KMS-11 (cell line): ENCODE measurements at regions not wholly inside any gene's neighbourhood (a gene's known extent, or its start where the extent isn't known, plus 50 kb on each side); places are given as distances from the start of the nearest gene placed in this dataset.

Experiments used
- H2AFZ ChIP-seq: fragments of 200-600 bp; sonication (generic); 2 replicates; pipeline ENCODE4 v1.6.1; 2016; ENCODE audit warnings: antibody characterized with exemption, mixed run types, low read depth
- H3K27ac ChIP-seq: fragments of 200-600 bp; sonication (generic); 2 replicates; pipeline ENCODE4 v1.6.1; 2016; ENCODE audit warnings: mild to moderate bottlenecking, mixed run types
- H3K27me3 ChIP-seq: fragments of 200-600 bp; sonication (generic); 2 replicates; pipeline ENCODE4 v1.6.1; 2017; ENCODE audit warnings: mild to moderate bottlenecking, low read depth, mixed run types, moderate library complexity; ENCODE audit not compliant: insufficient read depth
- H3K36me3 ChIP-seq: fragments of 200-600 bp; sonication (generic); 2 replicates; pipeline ENCODE4 v1.6.1; 2017; ENCODE audit warnings: mild to moderate bottlenecking, mixed run types; ENCODE audit not compliant: insufficient read depth
- H3K4me1 ChIP-seq: fragments of 200-600 bp; sonication (generic); 2 replicates; pipeline ENCODE4 v1.6.1; 2016; ENCODE audit warnings: mild to moderate bottlenecking, low read depth, mixed run types; ENCODE audit not compliant: poor library complexity, severe bottlenecking
- H3K4me2 ChIP-seq: fragments of 200-600 bp; sonication (generic); 2 replicates; pipeline ENCODE4 v1.7.0; 2016; ENCODE audit warnings: mild to moderate bottlenecking, mixed run types
- H3K4me3 ChIP-seq: fragments of 200-600 bp; sonication (generic); IDR thresholded peaks from 2 replicates; pipeline ENCODE4 v1.6.1; 2017; ENCODE audit warnings: low read depth, low read length, mixed read lengths; ENCODE audit not compliant: insufficient read depth
- H3K79me2 ChIP-seq: fragments of 200-600 bp; sonication (generic); 2 replicates; pipeline ENCODE4 v1.6.1; 2016; ENCODE audit warnings: low read depth, mixed run types; ENCODE audit not compliant: insufficient read depth
- H3K9ac ChIP-seq: fragments of 200-600 bp; sonication (generic); 2 replicates; pipeline ENCODE4 v1.6.1; 2016; ENCODE audit warnings: mild to moderate bottlenecking, mixed run types
- H4K20me1 ChIP-seq: fragments of 200-600 bp; sonication (generic); 2 replicates; pipeline ENCODE4 v1.6.1; 2016; ENCODE audit warnings: mild to moderate bottlenecking, mixed run types; ENCODE audit not compliant: insufficient read depth
- TF ChIP-seq, protein P1 (sequence below): fragments of 200-600 bp; sonication (generic); conservative IDR thresholded peaks from 2 replicates; pipeline ENCODE4 v1.6.1; 2017; ENCODE audit warnings: low read depth, mild to moderate bottlenecking, antibody characterized with exemption, low read length, moderate library complexity, mixed read lengths

DNA sequence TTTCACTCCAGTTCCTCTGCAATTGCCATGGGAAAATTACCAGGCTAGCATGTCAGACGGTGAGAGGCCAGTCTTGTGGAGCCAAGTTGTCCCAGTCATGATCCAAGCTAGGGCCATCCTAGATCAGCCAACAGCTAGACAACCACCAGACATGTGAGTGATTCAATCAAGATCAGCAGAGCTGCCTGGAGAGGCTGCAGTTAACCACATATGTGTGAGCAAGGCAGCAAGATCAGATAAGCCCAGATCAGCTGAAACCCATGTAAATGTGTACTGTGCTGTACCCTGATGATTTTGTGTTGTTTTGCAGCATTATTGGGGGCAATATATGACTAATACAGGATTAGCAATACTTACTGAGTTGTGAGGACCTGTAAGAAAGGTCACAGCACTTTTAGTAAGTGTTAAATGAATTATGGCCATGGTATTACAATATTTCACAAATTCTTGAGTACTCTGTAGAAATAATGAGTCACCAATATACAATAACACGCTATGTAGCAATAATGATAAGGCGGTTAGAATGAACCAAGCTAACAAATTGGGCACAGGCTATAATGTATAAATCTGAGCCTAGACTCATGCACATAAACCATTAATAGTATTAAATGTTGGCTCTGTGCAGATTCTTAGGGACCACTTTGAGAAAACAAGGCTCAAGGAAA lies 91.4 kb downstream of the SUDS3 start:
- Histone ChIP-seq H4K20me1 (no peaks in the 10 kb centered on the region), H3K9ac (no peak overlapping the region), H3K4me3 (no peak overlapping the region), H3K27me3 (no peaks in the 10 kb centered on the region), H3K36me3 (no peaks in the 10 kb centered on the region), H3K4me2 (no peak overlapping the region), H2AFZ (no peak overlapping the region), H3K4me1 (no peaks in the 10 kb centered on the region), H3K79me2 (no peaks in the 10 kb centered on the region), H3K27ac (no peak overlapping the region)
- TF ChIP-seq, protein P1, sequence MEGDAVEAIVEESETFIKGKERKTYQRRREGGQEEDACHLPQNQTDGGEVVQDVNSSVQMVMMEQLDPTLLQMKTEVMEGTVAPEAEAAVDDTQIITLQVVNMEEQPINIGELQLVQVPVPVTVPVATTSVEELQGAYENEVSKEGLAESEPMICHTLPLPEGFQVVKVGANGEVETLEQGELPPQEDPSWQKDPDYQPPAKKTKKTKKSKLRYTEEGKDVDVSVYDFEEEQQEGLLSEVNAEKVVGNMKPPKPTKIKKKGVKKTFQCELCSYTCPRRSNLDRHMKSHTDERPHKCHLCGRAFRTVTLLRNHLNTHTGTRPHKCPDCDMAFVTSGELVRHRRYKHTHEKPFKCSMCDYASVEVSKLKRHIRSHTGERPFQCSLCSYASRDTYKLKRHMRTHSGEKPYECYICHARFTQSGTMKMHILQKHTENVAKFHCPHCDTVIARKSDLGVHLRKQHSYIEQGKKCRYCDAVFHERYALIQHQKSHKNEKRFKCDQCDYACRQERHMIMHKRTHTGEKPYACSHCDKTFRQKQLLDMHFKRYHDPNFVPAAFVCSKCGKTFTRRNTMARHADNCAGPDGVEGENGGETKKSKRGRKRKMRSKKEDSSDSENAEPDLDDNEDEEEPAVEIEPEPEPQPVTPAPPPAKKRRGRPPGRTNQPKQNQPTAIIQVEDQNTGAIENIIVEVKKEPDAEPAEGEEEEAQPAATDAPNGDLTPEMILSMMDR = no peak

DNA sequence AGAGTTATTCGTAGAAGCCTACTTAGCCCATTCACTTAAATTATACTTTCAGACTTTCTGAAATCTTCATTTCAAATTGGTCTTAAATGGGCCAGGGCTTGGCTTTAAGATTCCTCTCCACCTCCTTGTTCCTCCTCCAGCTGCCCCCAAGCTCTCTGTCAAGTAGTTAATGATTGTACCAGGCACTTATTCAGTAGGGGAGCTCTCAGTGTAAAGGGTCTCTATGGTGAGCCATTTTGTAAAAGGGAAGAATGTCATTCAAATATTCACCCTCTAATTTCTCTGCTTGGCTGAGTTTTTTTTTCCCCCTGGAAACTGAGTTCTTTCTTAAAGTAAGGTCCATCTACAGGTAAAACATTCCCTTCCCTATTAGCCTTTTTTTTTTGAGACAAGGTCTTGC lies 96.6 kb downstream of the SUDS3 start:
- Histone ChIP-seq H2AFZ (no peak overlapping the region), H3K4me2 (no peak overlapping the region), H4K20me1 (no peaks in the 10 kb centered on the region), H3K4me1 (no peaks in the 10 kb centered on the region), H3K27ac (no peak overlapping the region), H3K27me3 (no peaks in the 10 kb centered on the region), H3K79me2 (no peaks in the 10 kb centered on the region), H3K36me3 (no peaks in the 10 kb centered on the region), H3K4me3 (no peak overlapping the region), H3K9ac (no peak overlapping the region)
- TF ChIP-seq, protein P1 = no peak

- no peaks in the 10 kb centered on the region for H3K36me3 ChIP-seq
- H2AFZ ChIP-seq = no peak overlapping the region
- no peak overlapping the region for H3K27ac ChIP-seq
- no peaks in the 10 kb centered on the region for H3K4me1 ChIP-seq
- H3K4me3 ChIP-seq = no peak overlapping the region
- no peak overlapping the region for H3K9ac ChIP-seq
- TF ChIP-seq, protein P1 = no peak
- H4K20me1 ChIP-seq = no peaks in the 10 kb centered on the region
- no peak overlapping the region for H3K4me2 ChIP-seq
- no peaks in the 10 kb centered on the region for H3K79me2 ChIP-seq
- H3K27me3 ChIP-seq = no peaks in the 10 kb centered on the region
These were observed 103.9 kb downstream of the SUDS3 start for GRCh38 chr12:118480235-118480634.

DNA sequence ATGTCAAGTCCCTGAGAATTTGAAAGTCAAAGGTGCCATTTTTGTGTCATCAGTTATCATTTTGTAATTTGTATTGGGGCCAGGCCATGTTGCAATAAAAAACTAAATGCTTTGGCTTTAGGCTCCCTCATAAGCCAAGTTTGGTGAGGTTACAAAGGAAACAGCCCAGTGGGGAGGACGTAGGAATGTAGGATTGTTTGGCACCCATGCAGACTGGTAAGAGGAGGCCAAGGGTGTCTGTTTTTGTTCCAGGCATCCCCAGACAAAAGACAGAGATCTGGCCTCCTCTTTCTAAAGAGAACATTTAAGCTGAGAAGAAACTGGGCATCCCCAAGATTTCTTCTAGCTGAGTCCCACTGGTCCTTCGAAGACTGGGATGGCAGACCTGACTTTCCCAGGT lies 111.7 kb downstream of the SUDS3 start:
- Histone ChIP-seq H3K36me3 (no peaks in the 10 kb centered on the region), H3K9ac (no peak overlapping the region), H3K79me2 (no peaks in the 10 kb centered on the region), H3K27me3 (no peaks in the 10 kb centered on the region), H3K4me2 (no peak overlapping the region; the same call in 1 of the 2 replicates), H4K20me1 (no peaks in the 10 kb centered on the region), H2AFZ (no peak overlapping the region), H3K4me1 (peaks cover 36% of the 10 kb centered on the region), H3K27ac (peak overlapping the region; percentile 68; the same call in 1 of the 2 replicates), H3K4me3 (no peak overlapping the region)
- TF ChIP-seq, protein P1 = no peak
